ENCODE measurements at regions not wholly inside any gene's neighbourhood (a gene's known extent, or its start where the extent isn't known, plus 50 kb on each side); places are given as distances from the start of the nearest gene placed in this dataset.

GRCh38 chr1:29944253-29944905 is 708.1 kb downstream of the PTPRU start:
- intact Hi-C loops (cut with DNase I) = loop anchor here in 1 of 4 donors (5.0 kb wide), 1 partner anchor 177 kb away; no protein-coding TSS in a partner anchor
- Histone ChIP-seq H3K27ac (no peak overlapping the region), H3K4me3 (no peak overlapping the region), H3K27me3 (no peaks in the 10 kb centered on the region), H3K9me3 (no peaks in the 10 kb centered on the region), H3K36me3 (no peaks in the 10 kb centered on the region), H3K4me1 (ENCODE audit: insufficient read depth) (no peaks in the 10 kb centered on the region)
- 50 to 59% (median 57%) methylated on average over 15 of the region's 15 CpGs for WGBS, 3 donors
- TF ChIP-seq EP300 (IDR thresholded peaks at IDR 0.05) (no peak), POLR2A (IDR thresholded peaks at IDR 0.05) (no peak), CTCF (IDR thresholded peaks at IDR 0.05) (no peak)
- no peak for DNase-seq

- H3K4me3 ChIP-seq = no peak overlapping the region
- H3K36me3 ChIP-seq = no peaks in the 10 kb centered on the region
- H3K27ac ChIP-seq = no peak overlapping the region
- DNase-seq = no peak
- H3K27me3 ChIP-seq = no peaks in the 10 kb centered on the region
- intact Hi-C loops (cut with DNase I) = loop anchor here in 1 of 4 donors (5.0 kb wide), 1 partner anchor 176 kb away; no protein-coding TSS in a partner anchor
- TF ChIP-seq CTCF (IDR thresholded peaks at IDR 0.05) = no peak
- TF ChIP-seq POLR2A (IDR thresholded peaks at IDR 0.05) = no peak
- no peak for TF ChIP-seq EP300 (IDR thresholded peaks at IDR 0.05)
- no peaks in the 10 kb centered on the region for H3K9me3 ChIP-seq
- 71 to 98% (median 92%) methylated on average over 2 of the region's 2 CpGs for WGBS, 3 donors
- H3K4me1 ChIP-seq (ENCODE audit: insufficient read depth) = no peaks in the 10 kb centered on the region
These were observed 706.7 kb downstream of the PTPRU start for GRCh38 chr1:29943034-29943433.

GRCh38 chr1:29939079-29939478 is 702.8 kb downstream of the PTPRU start:
- no peaks in the 10 kb centered on the region for H3K4me1 ChIP-seq (ENCODE audit: insufficient read depth)
- no peak overlapping the region for H3K4me3 ChIP-seq
- H3K36me3 ChIP-seq = no peaks in the 10 kb centered on the region
- H3K9me3 ChIP-seq = no peaks in the 10 kb centered on the region
- TF ChIP-seq EP300 (IDR thresholded peaks at IDR 0.05) (no peak), CTCF (IDR thresholded peaks at IDR 0.05) (no peak), POLR2A (IDR thresholded peaks at IDR 0.05) (no peak)
- DNase-seq = no peak
- intact Hi-C loops (cut with DNase I) = no loop called here
- WGBS, 3 donors = 83 to 90% (median 88%) methylated on average over 2 of the region's 2 CpGs
- H3K27ac ChIP-seq = no peak overlapping the region
- H3K27me3 ChIP-seq = no peaks in the 10 kb centered on the region

- DNase-seq = no peak
- H3K9me3 ChIP-seq = no peaks in the 10 kb centered on the region
- H3K27ac ChIP-seq = no peak overlapping the region
- H3K27me3 ChIP-seq = no peaks in the 10 kb centered on the region
- H3K36me3 ChIP-seq = no peaks in the 10 kb centered on the region
- H3K4me1 ChIP-seq (ENCODE audit: insufficient read depth) = no peaks in the 10 kb centered on the region
- intact Hi-C loops (cut with DNase I) = no loop called here
- 76 to 95% (median 86%) methylated on average over 1 of the region's 1 CpG for WGBS, 3 donors
- TF ChIP-seq EP300 (IDR thresholded peaks at IDR 0.05) (no peak), CTCF (IDR thresholded peaks at IDR 0.05) (no peak), POLR2A (IDR thresholded peaks at IDR 0.05) (no peak)
- H3K4me3 ChIP-seq = no peak overlapping the region
These were observed 701.0 kb downstream of the PTPRU start for GRCh38 chr1:29937356-29937755.

Data from ovary (tissue), 7 donors.